GM23338 (cell line): ENCODE measurements at regions not wholly inside any gene's neighbourhood (a gene's known extent, or its start where the extent isn't known, plus 50 kb on each side); places are given as distances from the start of the nearest gene placed in this dataset.
A peak's percentile ranks its signal among the peaks of the same experiment; 100 is the strongest.

ENCODE experiments used
- ATAC-seq: fragments of 200-7000 bp; cut with Tn5 transposase; 3 replicates; pipeline ENCODE4 v1.9.1; 2020
- DNase-seq: peaks from one replicate; pipeline ENCODE4 v3.0.0-alpha.2; 2015; ENCODE audit warnings: low spot score
- H2AFZ ChIP-seq: fragments of 200-600 bp; sonication (generic); 2 replicates; pipeline ENCODE4 v1.8.0; 2016; ENCODE audit warnings: antibody characterized with exemption, mild to moderate bottlenecking, moderate library complexity
- H3F3A ChIP-seq: fragments of 200-600 bp; sonication (generic); replicated peaks from 2 replicates; pipeline ENCODE4 v1.8.0; 2017; ENCODE audit warnings: antibody characterized with exemption, mixed run types, low read depth
- H3K27ac ChIP-seq: fragments of 200-600 bp; sonication (generic); 2 replicates; pipeline ENCODE4 v1.6.1; 2016; ENCODE audit warnings: low read depth
- H3K27me3 ChIP-seq: fragments of 200-600 bp; sonication (generic); 2 replicates; pipeline ENCODE4 v1.8.0; 2016; ENCODE audit warnings: mild to moderate bottlenecking, mixed run types, moderate library complexity; ENCODE audit not compliant: insufficient read depth
- H3K36me3 ChIP-seq: fragments of 200-600 bp; sonication (generic); 2 replicates; pipeline ENCODE4 v1.8.0; 2016; ENCODE audit warnings: mild to moderate bottlenecking; ENCODE audit not compliant: insufficient read depth
- H3K4me1 ChIP-seq: fragments of 200-600 bp; sonication (generic); 2 replicates; pipeline ENCODE4 v1.8.0; 2016; ENCODE audit warnings: mild to moderate bottlenecking, moderate library complexity; ENCODE audit not compliant: insufficient read depth
- H3K4me2 ChIP-seq: fragments of 200-600 bp; sonication (generic); 2 replicates; pipeline ENCODE4 v1.7.1; 2017; ENCODE audit warnings: mixed run types
- H3K4me3 ChIP-seq: fragments of 200-600 bp; sonication (generic); 2 replicates; pipeline ENCODE4 v1.6.1; 2016; ENCODE audit warnings: mixed run types
- H3K79me2 ChIP-seq: fragments of 200-600 bp; sonication (generic); replicated peaks from 2 replicates; pipeline ENCODE4 v1.8.0; 2017; ENCODE audit warnings: mild to moderate bottlenecking; ENCODE audit not compliant: insufficient read depth
- H3K9me2 ChIP-seq: fragments of 200-600 bp; sonication (generic); 2 replicates; pipeline ENCODE4 v1.8.0; 2017; ENCODE audit not compliant: insufficient read depth
- H4K20me1 ChIP-seq: fragments of 200-600 bp; sonication (generic); replicated peaks from 2 replicates; pipeline ENCODE4 v1.8.0; 2017; ENCODE audit warnings: mild to moderate bottlenecking; ENCODE audit not compliant: insufficient read depth
- H3K27ac Mint-ChIP-seq: 2 replicates; pipeline ENCODE4 v1.8.0; 2020; ENCODE audit warnings: inconsistent platforms, mild to moderate bottlenecking, moderate library complexity, mixed read lengths
- H3K27me3 Mint-ChIP-seq: 3 replicates; pipeline ENCODE4 v1.8.0; 2022; ENCODE audit warnings: low read depth, mild to moderate bottlenecking, moderate library complexity, mixed read lengths, inconsistent platforms; ENCODE audit not compliant: insufficient read depth, poor library complexity
- H3K36me3 Mint-ChIP-seq: 3 replicates; pipeline ENCODE4 v1.8.0; 2021; ENCODE audit warnings: low read depth, mild to moderate bottlenecking, inconsistent platforms, moderate library complexity, mixed read lengths
- H3K4me1 Mint-ChIP-seq: 3 replicates; pipeline ENCODE4 v1.8.0; 2020; ENCODE audit warnings: mild to moderate bottlenecking, inconsistent platforms, mixed read lengths
- H3K4me3 Mint-ChIP-seq: 3 replicates; pipeline ENCODE4 v1.8.0; 2021; ENCODE audit warnings: moderate library complexity, mild to moderate bottlenecking, inconsistent platforms, mixed read lengths
- H3K9me3 Mint-ChIP-seq: 3 replicates; pipeline ENCODE4 v1.8.0; 2020; ENCODE audit warnings: moderate library complexity, mild to moderate bottlenecking, inconsistent platforms, mixed read lengths
- CREB1 ChIP-seq: fragments of 250-450 bp; sonication (Bioruptor Pico); IDR thresholded peaks from 2 replicates; pipeline ENCODE4 v1.5.0; 2020; ENCODE audit warnings: low read depth, mild to moderate bottlenecking, moderate library complexity
- EZH2 ChIP-seq: fragments of 200-600 bp; sonication (generic); IDR thresholded peaks from one replicate; pipeline ENCODE4 v1.8.0; 2017; ENCODE audit warnings: antibody characterized with exemption, mild to moderate bottlenecking, low read depth; ENCODE audit not compliant: unreplicated experiment
- EZH2phosphoT487 ChIP-seq: fragments of 200-600 bp; sonication (generic); IDR thresholded peaks from one replicate; pipeline ENCODE4 v1.8.1; 2018; ENCODE audit warnings: antibody characterized with exemption; ENCODE audit not compliant: unreplicated experiment
- JUNB ChIP-seq: IDR thresholded peaks from one replicate; pipeline ENCODE4 v1.6.1; 2016; ENCODE audit warnings: antibody characterized with exemption; ENCODE audit not compliant: unreplicated experiment
- NANOG ChIP-seq: IDR thresholded peaks from 2 replicates; pipeline ENCODE4 v1.6.1; 2016; ENCODE audit warnings: antibody characterized with exemption, borderline replicate concordance
- POLR2AphosphoS5 ChIP-seq: IDR thresholded peaks from 2 replicates; pipeline ENCODE4 v1.6.1; 2016; ENCODE audit warnings: antibody characterized with exemption, low read depth
- STAT1 ChIP-seq: IDR thresholded peaks from one replicate; pipeline ENCODE4 v1.6.1; 2016; ENCODE audit warnings: antibody characterized with exemption; ENCODE audit not compliant: unreplicated experiment
- ZNF114 ChIP-seq: fragments of 250-450 bp; sonication (Bioruptor Pico); IDR thresholded peaks from 2 replicates; pipeline ENCODE4 v1.5.0; 2020; ENCODE audit warnings: mild to moderate bottlenecking, moderate library complexity
- ZNF331 ChIP-seq: fragments of 250-450 bp; sonication (Bioruptor Pico); IDR thresholded peaks from 2 replicates; pipeline ENCODE4 v1.5.0; 2020; ENCODE audit warnings: low read depth, mild to moderate bottlenecking, moderate library complexity
- TF ChIP-seq, protein P1 (sequence below): IDR thresholded peaks from 2 replicates; pipeline ENCODE4 v1.6.1; 2016; ENCODE audit warnings: antibody characterized with exemption
- TF ChIP-seq, protein P2 (sequence below): IDR thresholded peaks from one replicate; pipeline ENCODE4 v1.6.1; 2018; ENCODE audit warnings: antibody characterized with exemption; ENCODE audit not compliant: unreplicated experiment
- TF ChIP-seq, protein P3 (sequence below), 2 experiments: fragments of 200-600 bp in 1 of 2; sonication (generic) in 1 of 2; conservative IDR thresholded peaks; 2 replicates each; pipeline versions ENCODE4 v1.5.1 to v1.6.1; 2016 to 2017; ENCODE audit warnings: antibody characterized with exemption in 2 of 2, low read depth in 2 of 2, mild to moderate bottlenecking in 2 of 2, moderate library complexity in 1 of 2
- TF ChIP-seq, protein P4 (sequence below): fragments of 250-450 bp; sonication (Bioruptor Pico); IDR thresholded peaks from 2 replicates; pipeline ENCODE4 v1.5.0; 2020; ENCODE audit warnings: mild to moderate bottlenecking, moderate library complexity

DNA sequence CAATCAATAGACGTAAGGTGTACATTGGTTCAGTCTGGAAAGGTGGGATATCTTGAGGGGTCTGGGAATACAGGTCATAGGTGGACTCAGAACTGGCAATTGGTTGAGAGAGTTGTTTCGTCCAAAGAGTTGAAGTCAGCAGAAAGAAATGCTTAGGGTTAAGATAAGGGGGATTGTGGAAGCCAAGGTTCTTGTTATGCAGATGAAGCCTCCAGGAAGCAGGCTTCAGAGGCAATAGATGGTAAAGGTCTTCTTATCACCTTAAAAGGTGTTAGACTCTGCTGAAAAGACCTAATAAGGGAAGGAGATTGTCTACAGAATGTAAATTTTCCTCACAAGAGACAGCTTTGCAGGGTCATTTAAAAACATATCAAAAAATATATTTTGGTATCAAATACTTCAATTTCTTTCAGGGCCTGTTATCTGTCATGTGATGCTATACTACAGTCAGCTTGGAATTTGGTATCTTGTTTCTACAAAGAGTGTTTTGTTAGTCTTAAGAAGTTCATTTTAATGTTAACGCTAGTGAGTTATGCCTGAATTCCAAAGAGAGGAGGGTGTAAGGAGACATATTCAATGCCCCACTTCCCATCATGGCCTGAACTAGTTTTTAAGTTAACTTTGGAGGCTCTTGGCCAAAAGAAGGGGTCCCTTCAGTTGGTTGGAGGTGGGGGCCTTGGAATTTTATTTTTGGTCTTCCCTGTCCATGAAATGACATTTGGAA, 378.2 kb upstream of the ROBO2 start:
- H3K4me1 Mint-ChIP-seq: peaks cover 42% of the 10 kb centered on the region
- peak overlapping the region; percentile 20 for H3K4me3 Mint-ChIP-seq
- ATAC-seq: peak; percentile 95

More for the DNA sequence above, 378.2 kb upstream of the ROBO2 start:
- Histone ChIP-seq H3K9me2 (peaks cover 5% of the 10 kb centered on the region), H3F3A (no peaks in the 10 kb centered on the region), H3K79me2 (no peaks in the 10 kb centered on the region), H3K27me3 (no peaks in the 10 kb centered on the region), H3K4me1 (peaks cover 26% of the 10 kb centered on the region; the same call in 1 of the 2 replicates), H3K36me3 (no peaks in the 10 kb centered on the region), H4K20me1 (no peaks in the 10 kb centered on the region), H3K4me3 (no peak overlapping the region), H3K4me2 (peak overlapping the region; percentile 8; the same call in 1 of the 2 replicates), H3K27ac (peak overlapping the region; percentile 84), H2AFZ (no peak overlapping the region)
- peaks cover 4% of the 10 kb centered on the region; the same call in 1 of the 3 replicates for H3K9me3 Mint-ChIP-seq
- peaks cover 3% of the 10 kb centered on the region for H3K27me3 Mint-ChIP-seq
- peak; percentile 93; the same call in 1 of the 2 replicates for TF ChIP-seq ZNF114 (CRISPR knock-in tag)
- TF ChIP-seq NANOG: peak; percentile 25; the same call in 1 of the 2 replicates
- TF ChIP-seq EZH2phosphoT487: no peak
- no peak for TF ChIP-seq STAT1
- TF ChIP-seq, protein P1, sequence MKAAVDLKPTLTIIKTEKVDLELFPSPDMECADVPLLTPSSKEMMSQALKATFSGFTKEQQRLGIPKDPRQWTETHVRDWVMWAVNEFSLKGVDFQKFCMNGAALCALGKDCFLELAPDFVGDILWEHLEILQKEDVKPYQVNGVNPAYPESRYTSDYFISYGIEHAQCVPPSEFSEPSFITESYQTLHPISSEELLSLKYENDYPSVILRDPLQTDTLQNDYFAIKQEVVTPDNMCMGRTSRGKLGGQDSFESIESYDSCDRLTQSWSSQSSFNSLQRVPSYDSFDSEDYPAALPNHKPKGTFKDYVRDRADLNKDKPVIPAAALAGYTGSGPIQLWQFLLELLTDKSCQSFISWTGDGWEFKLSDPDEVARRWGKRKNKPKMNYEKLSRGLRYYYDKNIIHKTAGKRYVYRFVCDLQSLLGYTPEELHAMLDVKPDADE: no peak
- TF ChIP-seq CREB1 (CRISPR knock-in tag): 0 out of 2 replicates have a peak, but pooled peaks have one; percentile 20
- no peak for TF ChIP-seq JUNB
- no peak for TF ChIP-seq EZH2
- TF ChIP-seq POLR2AphosphoS5: no peak
- TF ChIP-seq, protein P2, sequence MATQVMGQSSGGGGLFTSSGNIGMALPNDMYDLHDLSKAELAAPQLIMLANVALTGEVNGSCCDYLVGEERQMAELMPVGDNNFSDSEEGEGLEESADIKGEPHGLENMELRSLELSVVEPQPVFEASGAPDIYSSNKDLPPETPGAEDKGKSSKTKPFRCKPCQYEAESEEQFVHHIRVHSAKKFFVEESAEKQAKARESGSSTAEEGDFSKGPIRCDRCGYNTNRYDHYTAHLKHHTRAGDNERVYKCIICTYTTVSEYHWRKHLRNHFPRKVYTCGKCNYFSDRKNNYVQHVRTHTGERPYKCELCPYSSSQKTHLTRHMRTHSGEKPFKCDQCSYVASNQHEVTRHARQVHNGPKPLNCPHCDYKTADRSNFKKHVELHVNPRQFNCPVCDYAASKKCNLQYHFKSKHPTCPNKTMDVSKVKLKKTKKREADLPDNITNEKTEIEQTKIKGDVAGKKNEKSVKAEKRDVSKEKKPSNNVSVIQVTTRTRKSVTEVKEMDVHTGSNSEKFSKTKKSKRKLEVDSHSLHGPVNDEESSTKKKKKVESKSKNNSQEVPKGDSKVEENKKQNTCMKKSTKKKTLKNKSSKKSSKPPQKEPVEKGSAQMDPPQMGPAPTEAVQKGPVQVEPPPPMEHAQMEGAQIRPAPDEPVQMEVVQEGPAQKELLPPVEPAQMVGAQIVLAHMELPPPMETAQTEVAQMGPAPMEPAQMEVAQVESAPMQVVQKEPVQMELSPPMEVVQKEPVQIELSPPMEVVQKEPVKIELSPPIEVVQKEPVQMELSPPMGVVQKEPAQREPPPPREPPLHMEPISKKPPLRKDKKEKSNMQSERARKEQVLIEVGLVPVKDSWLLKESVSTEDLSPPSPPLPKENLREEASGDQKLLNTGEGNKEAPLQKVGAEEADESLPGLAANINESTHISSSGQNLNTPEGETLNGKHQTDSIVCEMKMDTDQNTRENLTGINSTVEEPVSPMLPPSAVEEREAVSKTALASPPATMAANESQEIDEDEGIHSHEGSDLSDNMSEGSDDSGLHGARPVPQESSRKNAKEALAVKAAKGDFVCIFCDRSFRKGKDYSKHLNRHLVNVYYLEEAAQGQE: no peak
- TF ChIP-seq ZNF331 (CRISPR knock-in tag): no peak
- TF ChIP-seq, protein P3, sequence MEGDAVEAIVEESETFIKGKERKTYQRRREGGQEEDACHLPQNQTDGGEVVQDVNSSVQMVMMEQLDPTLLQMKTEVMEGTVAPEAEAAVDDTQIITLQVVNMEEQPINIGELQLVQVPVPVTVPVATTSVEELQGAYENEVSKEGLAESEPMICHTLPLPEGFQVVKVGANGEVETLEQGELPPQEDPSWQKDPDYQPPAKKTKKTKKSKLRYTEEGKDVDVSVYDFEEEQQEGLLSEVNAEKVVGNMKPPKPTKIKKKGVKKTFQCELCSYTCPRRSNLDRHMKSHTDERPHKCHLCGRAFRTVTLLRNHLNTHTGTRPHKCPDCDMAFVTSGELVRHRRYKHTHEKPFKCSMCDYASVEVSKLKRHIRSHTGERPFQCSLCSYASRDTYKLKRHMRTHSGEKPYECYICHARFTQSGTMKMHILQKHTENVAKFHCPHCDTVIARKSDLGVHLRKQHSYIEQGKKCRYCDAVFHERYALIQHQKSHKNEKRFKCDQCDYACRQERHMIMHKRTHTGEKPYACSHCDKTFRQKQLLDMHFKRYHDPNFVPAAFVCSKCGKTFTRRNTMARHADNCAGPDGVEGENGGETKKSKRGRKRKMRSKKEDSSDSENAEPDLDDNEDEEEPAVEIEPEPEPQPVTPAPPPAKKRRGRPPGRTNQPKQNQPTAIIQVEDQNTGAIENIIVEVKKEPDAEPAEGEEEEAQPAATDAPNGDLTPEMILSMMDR (conservative IDR thresholded peaks at IDR 0.05; ENCODE audit: low read depth in 2 of 2): no peak
- TF ChIP-seq, protein P4, sequence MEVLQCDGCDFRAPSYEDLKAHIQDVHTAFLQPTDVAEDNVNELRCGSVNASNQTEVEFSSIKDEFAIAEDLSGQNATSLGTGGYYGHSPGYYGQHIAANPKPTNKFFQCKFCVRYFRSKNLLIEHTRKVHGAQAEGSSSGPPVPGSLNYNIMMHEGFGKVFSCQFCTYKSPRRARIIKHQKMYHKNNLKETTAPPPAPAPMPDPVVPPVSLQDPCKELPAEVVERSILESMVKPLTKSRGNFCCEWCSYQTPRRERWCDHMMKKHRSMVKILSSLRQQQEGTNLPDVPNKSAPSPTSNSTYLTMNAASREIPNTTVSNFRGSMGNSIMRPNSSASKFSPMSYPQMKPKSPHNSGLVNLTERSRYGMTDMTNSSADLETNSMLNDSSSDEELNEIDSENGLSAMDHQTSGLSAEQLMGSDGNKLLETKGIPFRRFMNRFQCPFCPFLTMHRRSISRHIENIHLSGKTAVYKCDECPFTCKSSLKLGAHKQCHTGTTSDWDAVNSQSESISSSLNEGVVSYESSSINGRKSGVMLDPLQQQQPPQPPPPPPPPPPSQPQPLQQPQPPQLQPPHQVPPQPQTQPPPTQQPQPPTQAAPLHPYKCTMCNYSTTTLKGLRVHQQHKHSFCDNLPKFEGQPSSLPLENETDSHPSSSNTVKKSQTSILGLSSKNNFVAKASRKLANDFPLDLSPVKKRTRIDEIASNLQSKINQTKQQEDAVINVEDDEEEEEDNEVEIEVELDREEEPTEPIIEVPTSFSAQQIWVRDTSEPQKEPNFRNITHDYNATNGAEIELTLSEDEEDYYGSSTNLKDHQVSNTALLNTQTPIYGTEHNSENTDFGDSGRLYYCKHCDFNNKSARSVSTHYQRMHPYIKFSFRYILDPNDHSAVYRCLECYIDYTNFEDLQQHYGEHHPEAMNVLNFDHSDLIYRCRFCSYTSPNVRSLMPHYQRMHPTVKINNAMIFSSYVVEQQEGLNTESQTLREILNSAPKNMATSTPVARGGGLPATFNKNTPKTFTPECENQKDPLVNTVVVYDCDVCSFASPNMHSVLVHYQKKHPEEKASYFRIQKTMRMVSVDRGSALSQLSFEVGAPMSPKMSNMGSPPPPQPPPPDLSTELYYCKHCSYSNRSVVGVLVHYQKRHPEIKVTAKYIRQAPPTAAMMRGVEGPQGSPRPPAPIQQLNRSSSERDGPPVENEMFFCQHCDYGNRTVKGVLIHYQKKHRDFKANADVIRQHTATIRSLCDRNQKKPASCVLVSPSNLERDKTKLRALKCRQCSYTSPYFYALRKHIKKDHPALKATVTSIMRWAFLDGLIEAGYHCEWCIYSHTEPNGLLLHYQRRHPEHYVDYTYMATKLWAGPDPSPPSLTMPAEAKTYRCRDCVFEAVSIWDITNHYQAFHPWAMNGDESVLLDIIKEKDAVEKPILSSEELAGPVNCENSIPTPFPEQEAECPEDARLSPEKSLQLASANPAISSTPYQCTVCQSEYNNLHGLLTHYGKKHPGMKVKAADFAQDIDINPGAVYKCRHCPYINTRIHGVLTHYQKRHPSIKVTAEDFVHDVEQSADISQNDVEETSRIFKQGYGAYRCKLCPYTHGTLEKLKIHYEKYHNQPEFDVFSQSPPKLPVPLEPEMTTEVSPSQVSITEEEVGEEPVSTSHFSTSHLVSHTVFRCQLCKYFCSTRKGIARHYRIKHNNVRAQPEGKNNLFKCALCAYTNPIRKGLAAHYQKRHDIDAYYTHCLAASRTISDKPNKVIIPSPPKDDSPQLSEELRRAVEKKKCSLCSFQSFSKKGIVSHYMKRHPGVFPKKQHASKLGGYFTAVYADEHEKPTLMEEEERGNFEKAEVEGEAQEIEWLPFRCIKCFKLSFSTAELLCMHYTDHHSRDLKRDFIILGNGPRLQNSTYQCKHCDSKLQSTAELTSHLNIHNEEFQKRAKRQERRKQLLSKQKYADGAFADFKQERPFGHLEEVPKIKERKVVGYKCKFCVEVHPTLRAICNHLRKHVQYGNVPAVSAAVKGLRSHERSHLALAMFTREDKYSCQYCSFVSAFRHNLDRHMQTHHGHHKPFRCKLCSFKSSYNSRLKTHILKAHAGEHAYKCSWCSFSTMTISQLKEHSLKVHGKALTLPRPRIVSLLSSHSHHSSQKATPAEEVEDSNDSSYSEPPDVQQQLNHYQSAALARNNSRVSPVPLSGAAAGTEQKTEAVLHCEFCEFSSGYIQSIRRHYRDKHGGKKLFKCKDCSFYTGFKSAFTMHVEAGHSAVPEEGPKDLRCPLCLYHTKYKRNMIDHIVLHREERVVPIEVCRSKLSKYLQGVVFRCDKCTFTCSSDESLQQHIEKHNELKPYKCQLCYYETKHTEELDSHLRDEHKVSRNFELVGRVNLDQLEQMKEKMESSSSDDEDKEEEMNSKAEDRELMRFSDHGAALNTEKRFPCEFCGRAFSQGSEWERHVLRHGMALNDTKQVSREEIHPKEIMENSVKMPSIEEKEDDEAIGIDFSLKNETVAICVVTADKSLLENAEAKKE: peak; percentile 97
- H3K36me3 Mint-ChIP-seq: peaks cover 11% of the 10 kb centered on the region; the same call in 2 of the 3 replicates
- DNase-seq: peak; percentile 74
- peak overlapping the region; percentile 96 for H3K27ac Mint-ChIP-seq
